ENCODE measurements at regions not wholly inside any gene's neighbourhood (a gene's known extent, or its start where the extent isn't known, plus 50 kb on each side); places are given as distances from the start of the nearest gene placed in this dataset.

DNA sequence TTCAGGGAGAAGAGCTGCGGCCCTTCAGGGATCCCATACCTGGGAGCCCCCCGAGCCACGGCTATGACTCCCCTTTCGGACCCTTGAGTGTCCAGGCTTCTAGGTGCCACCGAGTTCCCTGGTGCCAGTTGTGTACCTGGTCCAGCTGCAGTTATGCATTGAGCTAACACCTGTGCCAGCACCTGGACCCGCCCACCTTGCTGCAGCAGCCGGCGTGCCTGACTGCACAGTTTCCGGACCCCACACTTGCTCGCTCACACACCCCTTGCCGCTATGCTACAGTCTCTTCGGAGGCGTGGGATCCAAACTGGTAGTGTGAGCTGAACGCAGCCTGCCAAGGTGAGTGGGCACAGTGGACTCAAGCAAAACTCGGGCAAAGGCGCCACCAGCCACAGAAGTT is 284.5 kb upstream of the ROBO1 start:
- no peak overlapping the region for H3K27ac Mint-ChIP-seq
- TF ChIP-seq CTCF (IDR thresholded peaks at IDR 0.05; ENCODE audit: unreplicated experiment in 3 of 3), result no peak
- no peaks in the 10 kb centered on the region for H3K4me1 Mint-ChIP-seq
- H3K36me3 Mint-ChIP-seq (ENCODE audit: low read depth), result no peaks in the 10 kb centered on the region
- H3K27me3 Mint-ChIP-seq (ENCODE audit: low read depth), result no peaks in the 10 kb centered on the region
- no peak overlapping the region for H3K4me3 Mint-ChIP-seq
- no peaks in the 10 kb centered on the region for H3K9me3 Mint-ChIP-seq

DNA sequence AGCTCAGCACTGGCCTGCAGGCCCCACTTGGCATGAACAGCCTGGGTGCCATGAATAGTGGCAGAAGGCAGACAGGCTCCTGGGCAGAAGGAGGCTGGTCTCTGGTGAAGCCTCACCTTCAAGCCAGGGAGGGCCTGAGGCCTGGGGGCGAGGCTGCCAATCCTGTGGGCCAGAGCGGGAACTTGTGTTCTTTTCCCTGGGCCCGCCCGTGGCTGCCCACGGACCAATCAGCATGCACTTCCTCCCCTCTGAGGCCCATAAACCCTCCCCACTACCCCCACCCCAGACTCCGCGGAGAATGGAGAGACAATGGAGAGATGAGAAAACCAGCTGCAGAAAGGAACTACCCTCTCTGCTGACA is 283.8 kb upstream of the ROBO1 start:
- H3K4me1 Mint-ChIP-seq, result no peaks in the 10 kb centered on the region
- no peak overlapping the region for H3K27ac Mint-ChIP-seq
- no peak overlapping the region for H3K4me3 Mint-ChIP-seq
- H3K27me3 Mint-ChIP-seq (ENCODE audit: low read depth), result no peaks in the 10 kb centered on the region
- TF ChIP-seq CTCF (IDR thresholded peaks at IDR 0.05; ENCODE audit: unreplicated experiment in 3 of 3), result no peak
- no peaks in the 10 kb centered on the region for H3K36me3 Mint-ChIP-seq (ENCODE audit: low read depth)
- no peaks in the 10 kb centered on the region for H3K9me3 Mint-ChIP-seq

- Mint-ChIP-seq H3K9me3 (no peaks in the 10 kb centered on the region), H3K4me1 (no peaks in the 10 kb centered on the region), H3K4me3 (no peak overlapping the region), H3K36me3 (ENCODE audit: low read depth) (no peaks in the 10 kb centered on the region), H3K27me3 (ENCODE audit: low read depth) (no peaks in the 10 kb centered on the region), H3K27ac (no peak overlapping the region)
- TF ChIP-seq CTCF (IDR thresholded peaks at IDR 0.05; ENCODE audit: unreplicated experiment in 3 of 3), result no peak
Observed at GRCh38 chr3:80050826-80051601, 283.2 kb upstream of the ROBO1 start.

DNA sequence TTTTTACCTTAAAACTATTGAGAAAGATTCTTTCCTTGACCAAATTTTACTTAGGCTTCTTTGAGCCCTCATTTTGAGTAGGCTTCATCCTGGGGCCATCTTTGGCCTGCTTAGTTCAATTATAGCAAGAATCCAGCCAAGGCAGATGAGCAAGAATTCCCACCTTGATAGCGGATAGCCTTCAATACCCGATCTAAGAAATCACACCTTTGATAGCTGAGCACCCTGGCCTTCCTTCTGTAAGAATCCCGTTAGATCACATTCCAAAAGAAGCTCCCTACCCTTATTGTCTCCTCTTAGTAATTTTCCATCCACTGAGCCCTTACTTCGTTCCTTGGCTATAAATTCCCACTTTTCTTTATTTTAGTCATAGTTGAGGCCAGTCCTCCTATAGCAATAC is 275.4 kb upstream of the ROBO1 start:
- no peak overlapping the region for H3K4me3 Mint-ChIP-seq
- H3K27me3 Mint-ChIP-seq (ENCODE audit: low read depth), result no peaks in the 10 kb centered on the region
- no peaks in the 10 kb centered on the region for H3K4me1 Mint-ChIP-seq
- no peaks in the 10 kb centered on the region for H3K9me3 Mint-ChIP-seq
- H3K27ac Mint-ChIP-seq, result no peak overlapping the region
- no peak for TF ChIP-seq CTCF (IDR thresholded peaks at IDR 0.05; ENCODE audit: unreplicated experiment in 3 of 3)
- no peaks in the 10 kb centered on the region for H3K36me3 Mint-ChIP-seq (ENCODE audit: low read depth)

- Mint-ChIP-seq H3K9me3 (no peaks in the 10 kb centered on the region), H3K4me1 (no peaks in the 10 kb centered on the region), H3K36me3 (ENCODE audit: low read depth) (no peaks in the 10 kb centered on the region), H3K27me3 (ENCODE audit: low read depth) (no peaks in the 10 kb centered on the region), H3K27ac (no peak overlapping the region), H3K4me3 (no peak overlapping the region)
- TF ChIP-seq CTCF (IDR thresholded peaks at IDR 0.05; ENCODE audit: unreplicated experiment in 3 of 3), result no peak
Observed at GRCh38 chr3:80040067-80040466, 272.3 kb upstream of the ROBO1 start.

DNA sequence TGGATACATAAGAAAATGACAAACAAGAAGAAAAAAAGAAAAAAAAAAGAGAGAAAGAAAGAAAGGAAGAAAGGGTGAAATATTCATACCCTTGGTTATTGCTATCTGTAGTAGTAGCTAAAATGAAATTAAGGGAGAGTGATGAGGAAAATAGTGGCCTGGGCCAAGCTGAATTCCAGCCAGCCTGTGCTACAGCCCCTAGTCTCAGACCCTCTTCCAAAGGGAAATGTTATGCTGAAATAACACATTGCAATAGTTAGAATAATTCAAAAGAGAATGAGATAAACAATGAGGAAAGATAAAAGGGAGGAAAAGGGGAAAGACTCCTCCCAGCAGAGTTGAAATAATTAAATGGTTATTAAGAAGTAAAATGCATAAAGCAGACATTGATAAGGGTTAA is 268.4 kb upstream of the ROBO1 start:
- no peaks in the 10 kb centered on the region for H3K27me3 Mint-ChIP-seq (ENCODE audit: low read depth)
- no peaks in the 10 kb centered on the region for H3K36me3 Mint-ChIP-seq (ENCODE audit: low read depth)
- no peak overlapping the region for H3K4me3 Mint-ChIP-seq
- no peaks in the 10 kb centered on the region for H3K9me3 Mint-ChIP-seq
- no peak overlapping the region for H3K27ac Mint-ChIP-seq
- TF ChIP-seq CTCF (IDR thresholded peaks at IDR 0.05; ENCODE audit: unreplicated experiment in 3 of 3), result no peak
- no peaks in the 10 kb centered on the region for H3K4me1 Mint-ChIP-seq

All from nephron (organoid).